Kidney (tissue), 13 donors: ENCODE measurements at regions not wholly inside any gene's neighbourhood (a gene's known extent, or its start where the extent isn't known, plus 50 kb on each side); places are given as distances from the start of the nearest gene placed in this dataset.

Experiments used
- DNase-seq, 5 donors: peaks; one replicate each; pipeline ENCODE4 v3.0.0-alpha.2; 2013 to 2020
- FAIRE-seq: peaks from 2 replicates; lab custom pipeline; 2012; peaks lifted over from hg19 to GRCh38; lab: Jason Lieb, UNC
- H3K27ac ChIP-seq, 2 donors: one replicate each; pipeline ENCODE4 v1.7.0; 2013; ENCODE audit warnings: low read depth in 2 of 2, low read length in 2 of 2, inconsistent platforms in 1 of 2
- H3K27me3 ChIP-seq: one replicate; pipeline ENCODE4 v1.7.1; 2013; ENCODE audit warnings: low read length, inconsistent platforms; ENCODE audit not compliant: control insufficient read depth, insufficient read depth
- H3K36me3 ChIP-seq, 3 donors: one replicate each; pipeline versions ENCODE4 v1.7.0 to v1.7.1; 2013; ENCODE audit warnings: low read length in 3 of 3, control low read depth in 1 of 3, inconsistent platforms in 1 of 3; ENCODE audit not compliant: insufficient read depth in 3 of 3, control insufficient read depth in 2 of 3
- H3K4me1 ChIP-seq, 3 donors: one replicate each; pipeline versions ENCODE4 v1.7.0 to v1.7.1; 2013; ENCODE audit warnings: low read length in 3 of 3, inconsistent platforms in 1 of 3, low read depth in 1 of 3; ENCODE audit not compliant: control insufficient read depth in 2 of 3, insufficient read depth in 2 of 3
- H3K4me3 ChIP-seq, 3 donors: one replicate each; pipeline versions ENCODE4 v1.7.0 to v1.8.1; 2013; ENCODE audit warnings: low read length in 3 of 3, control low read depth in 1 of 3, inconsistent platforms in 1 of 3
- H3K9ac ChIP-seq, 3 donors: one replicate each; pipeline versions ENCODE4 v1.7.0 to v1.7.1; 2013; ENCODE audit warnings: low read length in 3 of 3, control low read depth in 1 of 3, inconsistent platforms in 1 of 3
- H3K9me3 ChIP-seq, 3 donors: one replicate each; pipeline versions ENCODE4 v1.7.0 to v1.7.1; 2013; ENCODE audit warnings: low read length in 3 of 3, control low read depth in 1 of 3, inconsistent platforms in 1 of 3; ENCODE audit not compliant: control insufficient read depth in 2 of 3, insufficient read depth in 1 of 3
- intact Hi-C: fragments of 100-400 bp; cut with DNase I; formaldehyde crosslinking; loops from one replicate; pipeline ENCODE4 v1.11.1; 2022
- TF ChIP-seq, protein P1 (sequence below): IDR thresholded peaks from 3 replicates; pipeline ENCODE4 v1.5.1; 2012; ENCODE audit warnings: mild to moderate bottlenecking, moderate library complexity, borderline replicate concordance; ENCODE audit not compliant: insufficient read depth; ENCODE audit errors: extremely low read depth
- donor health status: control.
- donor health status: control.
- donor health status: control.
- donor health status: control.
- donor health status: control.
- donor health status: DM: yes; HTN: yes; CAD: no.
- donor health status: Normal renal cell carcinoma (clear cell type).

DNA sequence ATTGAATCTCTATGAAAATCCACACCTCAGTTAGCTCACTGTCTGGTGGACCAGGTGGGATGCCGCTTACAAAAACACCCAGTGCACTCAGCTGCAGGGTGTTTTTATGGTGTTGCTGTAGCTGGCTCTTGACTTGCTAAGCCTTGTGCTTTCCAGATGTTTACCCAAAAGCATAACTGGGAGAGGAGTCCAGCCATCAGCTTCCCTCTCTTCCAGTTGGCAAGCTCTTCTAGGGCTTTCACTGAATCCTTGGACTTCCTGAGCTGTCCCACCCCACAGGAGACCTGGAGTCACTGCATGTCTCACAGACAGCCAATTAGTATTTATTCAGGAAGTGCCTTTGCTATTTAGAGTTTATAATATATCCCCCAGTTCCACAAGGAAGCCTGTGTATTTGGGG is 210.9 kb downstream of the FNDC1 start:
- no peak overlapping the region for H3K9ac ChIP-seq
- H3K27ac ChIP-seq: no peak overlapping the region
- FAIRE-seq (no peak), DNase-seq (no peak)
- H3K4me3 ChIP-seq: no peak overlapping the region
- TF ChIP-seq, protein P1, sequence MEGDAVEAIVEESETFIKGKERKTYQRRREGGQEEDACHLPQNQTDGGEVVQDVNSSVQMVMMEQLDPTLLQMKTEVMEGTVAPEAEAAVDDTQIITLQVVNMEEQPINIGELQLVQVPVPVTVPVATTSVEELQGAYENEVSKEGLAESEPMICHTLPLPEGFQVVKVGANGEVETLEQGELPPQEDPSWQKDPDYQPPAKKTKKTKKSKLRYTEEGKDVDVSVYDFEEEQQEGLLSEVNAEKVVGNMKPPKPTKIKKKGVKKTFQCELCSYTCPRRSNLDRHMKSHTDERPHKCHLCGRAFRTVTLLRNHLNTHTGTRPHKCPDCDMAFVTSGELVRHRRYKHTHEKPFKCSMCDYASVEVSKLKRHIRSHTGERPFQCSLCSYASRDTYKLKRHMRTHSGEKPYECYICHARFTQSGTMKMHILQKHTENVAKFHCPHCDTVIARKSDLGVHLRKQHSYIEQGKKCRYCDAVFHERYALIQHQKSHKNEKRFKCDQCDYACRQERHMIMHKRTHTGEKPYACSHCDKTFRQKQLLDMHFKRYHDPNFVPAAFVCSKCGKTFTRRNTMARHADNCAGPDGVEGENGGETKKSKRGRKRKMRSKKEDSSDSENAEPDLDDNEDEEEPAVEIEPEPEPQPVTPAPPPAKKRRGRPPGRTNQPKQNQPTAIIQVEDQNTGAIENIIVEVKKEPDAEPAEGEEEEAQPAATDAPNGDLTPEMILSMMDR: no peak
- H3K27me3 ChIP-seq: no peaks in the 10 kb centered on the region
- H3K9me3 ChIP-seq: no peaks in the 10 kb centered on the region
- H3K4me1 ChIP-seq: no peaks in the 10 kb centered on the region
- no peaks in the 10 kb centered on the region for H3K36me3 ChIP-seq
- intact Hi-C loops: no loop called here

DNA sequence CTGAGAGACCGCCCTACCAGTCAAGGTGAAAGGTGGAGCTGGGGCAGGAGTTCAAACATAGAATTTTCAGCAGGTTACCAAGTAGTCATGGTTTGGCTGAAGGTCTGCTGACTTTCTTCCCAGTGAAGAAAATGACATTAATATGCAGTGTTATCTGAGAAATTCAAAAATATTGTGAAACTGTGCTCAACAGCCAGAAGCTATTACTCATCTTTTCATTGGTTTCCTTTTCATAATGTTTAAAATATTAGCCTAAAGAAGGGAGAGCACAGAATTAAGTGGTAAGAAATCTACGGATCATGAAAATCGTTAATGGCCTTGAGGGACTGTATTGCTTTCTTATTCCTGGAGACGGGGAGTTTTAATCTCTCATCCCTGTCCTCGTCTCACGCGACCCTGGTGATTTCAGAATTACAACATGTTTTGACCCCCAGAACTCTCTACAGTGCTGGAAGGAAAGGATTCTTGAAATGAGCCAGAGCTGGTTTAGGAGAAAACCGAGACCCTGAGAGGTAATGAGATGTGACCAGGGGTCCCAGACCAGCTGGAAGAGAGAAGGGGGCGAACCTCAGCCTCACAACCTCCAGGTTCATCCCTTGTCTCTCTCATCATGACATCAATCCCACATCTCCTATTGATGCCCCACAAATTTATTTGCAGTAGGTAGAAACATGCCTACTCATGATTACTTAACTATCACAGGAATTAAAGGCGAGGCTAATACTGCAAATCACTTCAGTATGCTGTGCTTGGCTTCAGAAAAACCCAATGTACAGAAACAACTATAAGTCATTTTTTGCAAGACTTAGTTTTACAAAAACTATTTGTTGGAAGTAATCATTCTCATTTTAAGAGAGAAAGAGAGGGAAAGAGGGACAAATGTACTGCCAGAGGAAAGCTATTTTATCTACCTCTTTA is 209.5 kb downstream of the FNDC1 start:
- H3K27ac ChIP-seq: no peak overlapping the region
- no peaks in the 10 kb centered on the region for H3K27me3 ChIP-seq
- TF ChIP-seq, protein P1: no peak
- H3K9me3 ChIP-seq: no peaks in the 10 kb centered on the region
- FAIRE-seq: no peak
- no peak overlapping the region for H3K4me3 ChIP-seq
- DNase-seq: peak in 2 of 5 donors; percentile 7 to 9
- no peaks in the 10 kb centered on the region for H3K4me1 ChIP-seq
- intact Hi-C loops: no loop called here
- no peak overlapping the region for H3K9ac ChIP-seq
- H3K36me3 ChIP-seq: no peaks in the 10 kb centered on the region

DNA sequence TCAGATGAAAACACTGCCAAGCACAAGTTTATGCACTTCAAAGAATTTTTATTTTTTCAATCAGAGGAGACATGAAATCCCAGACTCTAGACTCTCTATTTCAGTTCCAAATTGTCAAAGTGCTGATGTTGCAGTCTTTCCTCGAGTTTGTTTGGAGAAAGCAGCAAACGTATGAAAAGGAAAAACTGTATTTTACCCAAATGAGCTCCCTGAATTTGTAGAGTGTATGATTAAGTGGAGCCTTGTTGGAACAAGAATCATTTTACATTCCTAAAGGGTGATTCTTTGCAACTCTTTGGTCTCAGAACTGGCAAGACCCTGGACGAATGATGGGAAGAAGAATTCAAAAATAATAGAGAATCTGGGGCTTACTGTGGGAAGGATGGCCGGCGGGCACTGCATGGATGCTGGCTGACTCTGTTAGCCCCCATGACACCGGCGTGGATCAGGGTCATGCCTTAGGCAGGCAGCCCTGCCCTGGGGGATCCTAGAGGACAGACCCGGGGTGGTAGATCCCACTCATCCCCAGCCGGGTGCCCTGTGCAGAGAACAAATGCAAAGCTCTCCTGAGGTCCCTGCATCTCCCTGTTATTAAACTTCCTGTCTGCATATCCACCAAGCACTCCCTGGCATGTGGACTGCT is 207.4 kb downstream of the FNDC1 start:
- Histone ChIP-seq H3K4me3 (no peak overlapping the region), H3K9ac (no peak overlapping the region), H3K27ac (no peak overlapping the region), H3K9me3 (no peaks in the 10 kb centered on the region), H3K36me3 (no peaks in the 10 kb centered on the region), H3K4me1 (no peaks in the 10 kb centered on the region), H3K27me3 (no peaks in the 10 kb centered on the region)
- no peak for DNase-seq
- intact Hi-C loops: no loop called here
- FAIRE-seq: no peak
- TF ChIP-seq, protein P1: no peak
